Neutrophil (primary cell): ENCODE measurements at regions not wholly inside any gene's neighbourhood (a gene's known extent, or its start where the extent isn't known, plus 50 kb on each side); places are given as distances from the start of the nearest gene placed in this dataset.

Experiments used
- H3K27ac ChIP-seq: fragments of 200-600 bp; sonication (generic); 2 replicates; pipeline ENCODE4 v1.5.1; 2016; ENCODE audit warnings: mild to moderate bottlenecking, moderate library complexity
- H3K27me3 ChIP-seq: fragments of 200-600 bp; sonication (generic); 2 replicates; pipeline ENCODE4 v1.6.0; 2016; ENCODE audit warnings: mild to moderate bottlenecking
- H3K36me3 ChIP-seq: fragments of 200-600 bp; sonication (generic); 2 replicates; pipeline ENCODE4 v1.5.1; 2017
- H3K4me1 ChIP-seq, 2 experiments: fragments of 200-600 bp in 1 of 2; sonication (generic) in 1 of 2; 1 replicate in 1 of 2; 2 replicates in 1 of 2; pipeline versions ENCODE4 v1.5.1 to v1.6.1; 2013 to 2016; ENCODE audit warnings: low read depth in 1 of 2, low read length in 1 of 2, mild to moderate bottlenecking in 1 of 2, moderate library complexity in 1 of 2; ENCODE audit not compliant: control insufficient read depth in 1 of 2, insufficient read depth in 1 of 2
- H3K4me3 ChIP-seq, 2 experiments: fragments of 200-600 bp in 1 of 2; sonication (generic) in 1 of 2; 1 replicate in 1 of 2; 2 replicates in 1 of 2; pipeline ENCODE4 v1.5.1; 2013 to 2016; ENCODE audit warnings: low read depth in 1 of 2, low read length in 1 of 2, mild to moderate bottlenecking in 1 of 2, moderate library complexity in 1 of 2
- H3K9me3 ChIP-seq: fragments of 200-600 bp; sonication (generic); 2 replicates; pipeline ENCODE4 v1.5.1; 2016
- CTCF ChIP-seq: fragments of 200-600 bp; sonication (generic); IDR thresholded peaks from 2 replicates; pipeline ENCODE4 v1.5.1; 2016; ENCODE audit warnings: antibody characterized with exemption

- Histone ChIP-seq H3K4me1 (no peaks in the 10 kb centered on the region), H3K27ac (no peak overlapping the region), H3K27me3 (peaks cover 7% of the 10 kb centered on the region), H3K9me3 (no peaks in the 10 kb centered on the region), H3K36me3 (no peaks in the 10 kb centered on the region), H3K4me3 (no peak overlapping the region)
- TF ChIP-seq CTCF = no peak
Measured at GRCh38 chr12:92535961-92536360, 166.8 kb upstream of the PLEKHG7 start.

GRCh38 chr12:92533280-92533890 lies 169.4 kb upstream of the PLEKHG7 start:
- TF ChIP-seq CTCF = no peak
- Histone ChIP-seq H3K4me1 (no peaks in the 10 kb centered on the region), H3K27ac (no peak overlapping the region), H3K4me3 (no peak overlapping the region), H3K9me3 (no peaks in the 10 kb centered on the region), H3K27me3 (no peaks in the 10 kb centered on the region), H3K36me3 (no peaks in the 10 kb centered on the region)

GRCh38 chr12:92530706-92531105 lies 172.1 kb upstream of the PLEKHG7 start:
- H3K4me3 ChIP-seq = no peak overlapping the region
- no peaks in the 10 kb centered on the region for H3K36me3 ChIP-seq
- no peaks in the 10 kb centered on the region for H3K9me3 ChIP-seq
- no peak for TF ChIP-seq CTCF
- no peak overlapping the region for H3K27ac ChIP-seq
- H3K27me3 ChIP-seq = no peaks in the 10 kb centered on the region
- no peaks in the 10 kb centered on the region for H3K4me1 ChIP-seq

- TF ChIP-seq CTCF = no peak
- no peaks in the 10 kb centered on the region for H3K4me1 ChIP-seq
- H3K27ac ChIP-seq = no peak overlapping the region
- H3K4me3 ChIP-seq = no peak overlapping the region
- H3K9me3 ChIP-seq = no peaks in the 10 kb centered on the region
- no peaks in the 10 kb centered on the region for H3K27me3 ChIP-seq
- no peaks in the 10 kb centered on the region for H3K36me3 ChIP-seq
Measured at GRCh38 chr12:92529944-92530343, 172.8 kb upstream of the PLEKHG7 start.

- Histone ChIP-seq H3K27ac (no peak overlapping the region), H3K9me3 (no peaks in the 10 kb centered on the region), H3K4me3 (no peak overlapping the region), H3K4me1 (no peaks in the 10 kb centered on the region), H3K27me3 (no peaks in the 10 kb centered on the region), H3K36me3 (no peaks in the 10 kb centered on the region)
- no peak for TF ChIP-seq CTCF
Measured at GRCh38 chr12:92528586-92528985, 174.2 kb upstream of the PLEKHG7 start.

- TF ChIP-seq CTCF = no peak
- Histone ChIP-seq H3K4me1 (no peaks in the 10 kb centered on the region), H3K4me3 (no peak overlapping the region), H3K36me3 (no peaks in the 10 kb centered on the region), H3K27me3 (no peaks in the 10 kb centered on the region), H3K27ac (no peak overlapping the region), H3K9me3 (no peaks in the 10 kb centered on the region)
Measured at GRCh38 chr12:92528097-92528496, 174.7 kb upstream of the PLEKHG7 start.
